HCT116 (cell line): ENCODE measurements at regions not wholly inside any gene's neighbourhood (a gene's known extent, or its start where the extent isn't known, plus 50 kb on each side); places are given as distances from the start of the nearest gene placed in this dataset.

Source experiments
- ATAC-seq: fragments of 200-7000 bp; cut with Tn5 transposase; 2 replicates; pipeline ENCODE4 v1.9.1; 2020; ENCODE audit warnings: mild to moderate bottlenecking, moderate library complexity
- BruUV-seq: library from RNA; stranded (reverse); fragments of 400-500 nt; replicated peaks from 2 replicates; lab custom pipeline; 2021; lab: Mats Ljungman, UMichigan
- CTCF ChIA-PET: fragments of 300-600 bp; sonication (Branson Sonifier 250); formaldehyde crosslinking; loops from one replicate; lab custom pipeline; 2021; ENCODE audit warnings: antibody characterized with exemption; lab: Charles Lee
- POLR2A ChIA-PET: fragments of 300-600, 350-600 bp; sonication (Branson Sonifier 250); formaldehyde crosslinking; loops from one replicate; lab custom pipeline; 2021; ENCODE audit warnings: antibody characterized with exemption; lab: Charles Lee
- RAD21 ChIA-PET, 2 experiments: fragments of 300-600 bp; sonication (Branson Sonifier 250); formaldehyde crosslinking; loops; one replicate each; lab custom pipeline; 2023; ENCODE audit warnings: low total read pairs in 2 of 2; ENCODE audit not compliant: uncharacterized antibody in 2 of 2, unreplicated experiment in 2 of 2, low non-redundant PET in 1 of 2; lab: Charles Lee
- DNase-seq: peaks from one replicate; pipeline ENCODE4 v3.0.0-alpha.2; 2010; ENCODE audit warnings: low read depth, low spot score
- H2AFZ ChIP-seq: fragments of 200-600 bp; shearing (Covaris generic), sonication (generic); 2 replicates; pipeline ENCODE4 v1.6.1; 2017; ENCODE audit warnings: low read depth, mixed run types, mixed read lengths, antibody characterized with exemption, low read length; ENCODE audit not compliant: poor library complexity, severe bottlenecking
- H3K27ac ChIP-seq: 2 replicates; pipeline ENCODE4 v1.5.1; 2012; ENCODE audit warnings: low read depth, low read length
- H3K27me3 ChIP-seq: fragments of 200-600 bp; sonication (generic); 2 replicates; pipeline ENCODE4 v1.6.1; 2016; ENCODE audit warnings: mixed run types, low read length, mixed read lengths; ENCODE audit not compliant: insufficient read depth
- H3K36me3 ChIP-seq, 2 experiments: fragments of 200-500 bp in 1 of 2; fragments of 200-600 bp in 1 of 2; sonication (Bioruptor generic) in 1 of 2; sonication (generic) in 1 of 2; 2 replicates each; pipeline versions ENCODE4 v1.5.1 to v1.6.1; 2014 to 2016; ENCODE audit warnings: low read length in 2 of 2, inconsistent platforms in 1 of 2, mixed read lengths in 1 of 2, mixed run types in 1 of 2; ENCODE audit not compliant: insufficient read depth in 2 of 2, control insufficient read depth in 1 of 2
- H3K4me1 ChIP-seq, 2 experiments: fragments of 200-600 bp in 1 of 2; sonication (generic) in 1 of 2; 2 replicates each; pipeline versions ENCODE4 v1.5.1 to v1.6.1; 2012 to 2017; ENCODE audit warnings: low read length in 2 of 2, inconsistent platforms in 1 of 2, mild to moderate bottlenecking in 1 of 2, mixed read lengths in 1 of 2, mixed run types in 1 of 2, moderate library complexity in 1 of 2; ENCODE audit not compliant: insufficient read depth in 2 of 2, control insufficient read depth in 1 of 2
- H3K4me2 ChIP-seq: fragments of 200-600 bp; sonication (generic); 2 replicates; pipeline ENCODE4 v1.6.1; 2017; ENCODE audit warnings: mixed run types, low read length, mixed read lengths
- H3K4me3 ChIP-seq, 2 experiments: fragments of 200-600 bp in 1 of 2; sonication (generic) in 1 of 2; replicated peaks in 1 of 2; 2 replicates each; pipeline ENCODE4 v1.5.1; 2011 to 2016; ENCODE audit warnings: low read length in 2 of 2, control low read depth in 1 of 2, low read depth in 1 of 2, mild to moderate bottlenecking in 1 of 2, mixed read lengths in 1 of 2, mixed run types in 1 of 2
- H3K79me2 ChIP-seq: fragments of 200-600 bp; sonication (generic); 2 replicates; pipeline ENCODE4 v1.6.1; 2017; ENCODE audit warnings: mild to moderate bottlenecking, mixed run types, low read length, moderate library complexity, mixed read lengths; ENCODE audit not compliant: insufficient read depth
- H3K9ac ChIP-seq: fragments of 200-600 bp; sonication (generic); 2 replicates; pipeline ENCODE4 v1.6.1; 2016; ENCODE audit warnings: low read length, mixed read lengths
- H3K9me2 ChIP-seq: fragments of 200-600 bp; sonication (generic), shearing (Covaris generic); 2 replicates; pipeline ENCODE4 v1.6.1; 2017; ENCODE audit warnings: mixed run types, mild to moderate bottlenecking, moderate library complexity; ENCODE audit not compliant: insufficient read depth
- H3K9me3 ChIP-seq, 2 experiments: fragments of 200-500 bp in 1 of 2; fragments of 200-600 bp in 1 of 2; sonication (Bioruptor generic) in 1 of 2; sonication (generic) in 1 of 2; 2 replicates each; pipeline ENCODE4 v1.6.1; 2014 to 2017; ENCODE audit warnings: low read length in 2 of 2, mixed read lengths in 2 of 2, inconsistent platforms in 1 of 2, low read depth in 1 of 2, mild to moderate bottlenecking in 1 of 2, mixed run types in 1 of 2, moderate library complexity in 1 of 2; ENCODE audit not compliant: control insufficient read depth in 1 of 2, insufficient read depth in 1 of 2
- H4K20me1 ChIP-seq: fragments of 200-600 bp; sonication (generic), shearing (Covaris generic); 2 replicates; pipeline ENCODE4 v1.6.1; 2017; ENCODE audit warnings: mixed run types, mild to moderate bottlenecking, moderate library complexity; ENCODE audit not compliant: insufficient read depth
- CBX3 ChIP-seq: IDR thresholded peaks from 2 replicates; pipeline ENCODE4 v1.6.1; 2012; ENCODE audit warnings: low read depth
- CTCF ChIP-seq, 3 experiments: fragments of 200-600 bp in 1 of 3; sonication (generic) in 1 of 3; IDR thresholded peaks in 2 of 3; conservative IDR thresholded peaks in 1 of 3; 2 replicates each; pipeline ENCODE4 v1.5.1; 2012 to 2017; ENCODE audit warnings: low read depth in 2 of 3, low read length in 2 of 3, antibody characterized with exemption in 1 of 3, borderline replicate concordance in 1 of 3, control low read depth in 1 of 3, mild to moderate bottlenecking in 1 of 3, mixed read lengths in 1 of 3, mixed run types in 1 of 3, moderate library complexity in 1 of 3; ENCODE audit not compliant: insufficient read depth in 1 of 3
- ELF1 ChIP-seq: IDR thresholded peaks from 2 replicates; pipeline ENCODE4 v1.6.1; 2012; ENCODE audit warnings: low read depth, borderline replicate concordance
- FOSL1 ChIP-seq: IDR thresholded peaks from 2 replicates; pipeline ENCODE4 v1.6.1; 2012; ENCODE audit warnings: low read depth
- RAD21 ChIP-seq: IDR thresholded peaks from 2 replicates; pipeline ENCODE4 v1.6.1; 2012; ENCODE audit warnings: low read depth, mild to moderate bottlenecking
- SP1 ChIP-seq: IDR thresholded peaks from 2 replicates; pipeline ENCODE4 v1.6.1; 2012; ENCODE audit warnings: low read depth
- YY1 ChIP-seq: IDR thresholded peaks from 2 replicates; pipeline ENCODE4 v1.6.1; 2011; ENCODE audit warnings: low read length, low read depth, moderate library complexity, mild to moderate bottlenecking; ENCODE audit not compliant: insufficient replicate concordance; ENCODE audit errors: extremely low read depth
- ZNF274 ChIP-seq: fragments of 200-500 bp; sonication (Bioruptor generic); IDR thresholded peaks from 2 replicates; pipeline ENCODE4 v1.6.1; 2014; ENCODE audit warnings: mild to moderate bottlenecking, low read depth, low read length, inconsistent platforms
- intact Hi-C: fragments of 100-400 bp; cut with micrococcal nuclease; formaldehyde crosslinking; loops from 2 replicates; pipeline ENCODE4 v1.10.0; 2022

- Histone ChIP-seq H3K9me3 (no peaks in the 10 kb centered on the region), H4K20me1 (no peaks in the 10 kb centered on the region), H3K4me2 (no peak overlapping the region), H3K4me1 (peaks cover 4 to 8% of the 10 kb centered on the region in 2 experiments; a peak in 3 of 4 replicates), H3K79me2 (no peaks in the 10 kb centered on the region), H3K36me3 (no peaks in the 10 kb centered on the region), H3K27ac (no peak overlapping the region), H3K9ac (no peak overlapping the region), H3K9me2 (no peaks in the 10 kb centered on the region), H2AFZ (no peak overlapping the region), H3K27me3 (no peaks in the 10 kb centered on the region), H3K4me3 (no peak overlapping the region)
- ChIA-PET CTCF (no interaction called here), RAD21 (no interaction called here), POLR2A (no interaction called here)
- no peak for TF ChIP-seq RAD21
- no peak for TF ChIP-seq ELF1
- no peak for TF ChIP-seq FOSL1
- TF ChIP-seq SP1, result no peak
- TF ChIP-seq ZNF274, result no peak
- BruUV-seq, result no TSS peak
- intact Hi-C loops, result no loop called here
- DNase-seq, result no peak
- ATAC-seq, result no peak
Observed at GRCh38 chr1:115473986-115474565, 136.0 kb upstream of the NGF start.

- 0 out of 2 replicates have a peak overlapping the region, but pooled peaks have one; percentile 30 for H3K9ac ChIP-seq
Observed at GRCh38 chr1:115469703-115470476, 131.8 kb upstream of the NGF start.

More at GRCh38 chr1:115469703-115470476, 131.8 kb upstream of the NGF start:
- H4K20me1 ChIP-seq, result no peaks in the 10 kb centered on the region
- TF ChIP-seq RAD21 (peak; percentile 93), CBX3 (no peak), CTCF (IDR thresholded peaks at IDR 0.05 in 2 of 3, conservative IDR thresholded peaks at IDR 0.05 in 1 of 3; ENCODE audit: borderline replicate concordance in 1 of 3, insufficient read depth in 1 of 3, low read depth in 2 of 3, low read length in 2 of 3) (peak; percentile 83 to 98 (median 98)), ZNF274 (no peak), YY1 (peak; percentile 55)
- no peaks in the 10 kb centered on the region for H3K36me3 ChIP-seq
- H2AFZ ChIP-seq, result peak overlapping the region; percentile 99
- peak overlapping the region; percentile 67 for H3K4me2 ChIP-seq
- peak overlapping the region in 1 of 2 experiments; percentile 25; a peak in 1 of 4 replicates for H3K4me3 ChIP-seq
- ChIA-PET RAD21 (interaction anchor here (1.0 to 2.1 kb wide), 2 partner anchors 331 to 333 kb away, joined by 4 to 7 read pairs; no protein-coding TSS in a partner anchor), CTCF (interaction anchor here (0.6 to 3.5 kb wide), 11 partner anchors 12 to 428 kb away, joined by 3 to 52 read pairs (median 4); no protein-coding TSS in a partner anchor), POLR2A (interaction anchor here (2.0 kb wide), 1 partner anchor 331 kb away, joined by 4 read pairs; no protein-coding TSS in a partner anchor)
- peaks cover 4 to 8% of the 10 kb centered on the region in 2 experiments; a peak in 3 of 4 replicates for H3K4me1 ChIP-seq
- ATAC-seq (peak; percentile 97), DNase-seq (peak; percentile 31)
- no peaks in the 10 kb centered on the region for H3K79me2 ChIP-seq
- H3K9me2 ChIP-seq, result no peaks in the 10 kb centered on the region
- no TSS peak for BruUV-seq
- no peak overlapping the region for H3K27ac ChIP-seq
- no peaks in the 10 kb centered on the region for H3K27me3 ChIP-seq
- intact Hi-C loops, result loop anchor here (1.0 to 10.0 kb wide), 4 partner anchors 127 to 493 kb away; no protein-coding TSS in a partner anchor
- no peaks in the 10 kb centered on the region for H3K9me3 ChIP-seq
